ENCODE measurements at regions not wholly inside any gene's neighbourhood (a gene's known extent, or its start where the extent isn't known, plus 50 kb on each side); places are given as distances from the start of the nearest gene placed in this dataset.

DNA sequence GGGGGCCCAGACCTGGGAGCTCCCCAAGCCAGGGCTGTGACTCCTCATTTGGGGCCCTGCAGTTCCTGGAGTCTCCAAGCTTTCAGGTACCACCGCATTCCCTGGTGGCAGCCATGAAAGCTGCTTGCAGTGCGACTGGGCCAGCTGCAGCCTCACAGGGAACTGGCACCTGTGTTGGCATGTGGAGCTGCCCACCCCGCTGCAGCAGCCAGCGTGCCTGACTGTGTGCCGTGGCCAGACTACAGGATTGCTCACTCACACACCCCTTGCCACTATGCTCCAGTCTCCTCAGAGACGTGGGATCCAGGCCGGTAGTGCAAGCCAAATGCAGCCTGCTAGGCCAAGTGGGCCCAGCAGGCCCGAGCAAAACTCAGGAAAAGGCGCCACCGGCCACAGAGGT, 450.7 kb downstream of the COL12A1 start:
- TF ChIP-seq, protein P1, sequence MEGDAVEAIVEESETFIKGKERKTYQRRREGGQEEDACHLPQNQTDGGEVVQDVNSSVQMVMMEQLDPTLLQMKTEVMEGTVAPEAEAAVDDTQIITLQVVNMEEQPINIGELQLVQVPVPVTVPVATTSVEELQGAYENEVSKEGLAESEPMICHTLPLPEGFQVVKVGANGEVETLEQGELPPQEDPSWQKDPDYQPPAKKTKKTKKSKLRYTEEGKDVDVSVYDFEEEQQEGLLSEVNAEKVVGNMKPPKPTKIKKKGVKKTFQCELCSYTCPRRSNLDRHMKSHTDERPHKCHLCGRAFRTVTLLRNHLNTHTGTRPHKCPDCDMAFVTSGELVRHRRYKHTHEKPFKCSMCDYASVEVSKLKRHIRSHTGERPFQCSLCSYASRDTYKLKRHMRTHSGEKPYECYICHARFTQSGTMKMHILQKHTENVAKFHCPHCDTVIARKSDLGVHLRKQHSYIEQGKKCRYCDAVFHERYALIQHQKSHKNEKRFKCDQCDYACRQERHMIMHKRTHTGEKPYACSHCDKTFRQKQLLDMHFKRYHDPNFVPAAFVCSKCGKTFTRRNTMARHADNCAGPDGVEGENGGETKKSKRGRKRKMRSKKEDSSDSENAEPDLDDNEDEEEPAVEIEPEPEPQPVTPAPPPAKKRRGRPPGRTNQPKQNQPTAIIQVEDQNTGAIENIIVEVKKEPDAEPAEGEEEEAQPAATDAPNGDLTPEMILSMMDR (IDR thresholded peaks at IDR 0.05; ENCODE audit: low read length) = no peak
- TF ChIP-seq EZH2 (IDR thresholded peaks at IDR 0.05; ENCODE audit: borderline replicate concordance, low read length) = no peak
